ENCODE measurements at regions not wholly inside any gene's neighbourhood (a gene's known extent, or its start where the extent isn't known, plus 50 kb on each side); places are given as distances from the start of the nearest gene placed in this dataset.

DNA sequence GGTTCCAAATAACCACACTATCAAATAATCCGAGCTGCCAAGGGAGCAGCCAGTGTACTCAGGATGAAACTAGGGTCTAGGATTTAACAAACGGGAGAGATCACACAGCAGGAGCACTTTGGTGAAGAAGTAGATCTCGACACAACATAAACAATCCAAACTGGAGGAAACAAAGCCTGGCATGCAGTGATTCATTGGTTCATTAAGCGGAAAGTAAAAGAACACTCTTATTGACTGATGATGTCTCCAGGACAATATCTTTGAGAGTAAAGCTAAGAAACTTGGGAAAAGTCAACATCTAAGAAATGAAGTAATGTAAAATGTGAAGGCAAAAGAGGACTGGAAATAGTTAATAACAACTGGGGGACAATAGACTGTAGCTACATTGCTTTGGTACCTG lies 1478.3 kb upstream of the CDH9 start:
- H3K27me3 ChIP-seq (ENCODE audit: control insufficient read depth, low read length), result no peaks in the 10 kb centered on the region
- no peaks in the 10 kb centered on the region for H4K20me1 ChIP-seq (ENCODE audit: control insufficient read depth, insufficient read depth, low read depth, low read length)
- no peaks in the 10 kb centered on the region for H3K79me2 ChIP-seq (ENCODE audit: control insufficient read depth, low read length)
- no peak overlapping the region for H3K4me2 ChIP-seq (ENCODE audit: low read length)
- no peaks in the 10 kb centered on the region for H3K36me3 ChIP-seq (ENCODE audit: control insufficient read depth, low read length)
- H3K9me3 ChIP-seq (ENCODE audit: control insufficient read depth, insufficient read depth, low read length), result no peaks in the 10 kb centered on the region
- no peaks in the 10 kb centered on the region for H3K9me2 ChIP-seq (replicated peaks; ENCODE audit: control insufficient read depth, low read length)
- TF ChIP-seq EZH2phosphoT487 (IDR thresholded peaks at IDR 0.05; ENCODE audit: borderline replicate concordance, low read length) (no peak), CTCF (IDR thresholded peaks at IDR 0.05; ENCODE audit: low read depth, low read length, poor library complexity, severe bottlenecking) (no peak)
- no peaks in the 10 kb centered on the region for H3F3A ChIP-seq (ENCODE audit: control insufficient read depth, insufficient read depth)
- no peak overlapping the region for H3K27ac ChIP-seq (ENCODE audit: low read depth, low read length)
- H3K4me3 ChIP-seq (ENCODE audit: low read length), result no peak overlapping the region
- H3K4me1 ChIP-seq (ENCODE audit: control insufficient read depth, low read length), result no peaks in the 10 kb centered on the region

GRCh38 chr5:28512648-28513047 lies 1474.3 kb upstream of the CDH9 start:
- Histone ChIP-seq H3K4me3 (ENCODE audit: low read length) (no peak overlapping the region), H3K9me2 (replicated peaks; ENCODE audit: control insufficient read depth, low read length) (no peaks in the 10 kb centered on the region), H3K4me2 (ENCODE audit: low read length) (no peak overlapping the region), H3K4me1 (ENCODE audit: control insufficient read depth, low read length) (no peaks in the 10 kb centered on the region), H4K20me1 (ENCODE audit: control insufficient read depth, insufficient read depth, low read depth, low read length) (no peaks in the 10 kb centered on the region), H3K9me3 (ENCODE audit: control insufficient read depth, insufficient read depth, low read length) (no peaks in the 10 kb centered on the region), H3F3A (ENCODE audit: control insufficient read depth, insufficient read depth) (no peaks in the 10 kb centered on the region), H3K79me2 (ENCODE audit: control insufficient read depth, low read length) (no peaks in the 10 kb centered on the region), H3K27me3 (ENCODE audit: control insufficient read depth, low read length) (no peaks in the 10 kb centered on the region), H3K36me3 (ENCODE audit: control insufficient read depth, low read length) (no peaks in the 10 kb centered on the region), H3K27ac (ENCODE audit: low read depth, low read length) (no peak overlapping the region)
- no peak for TF ChIP-seq CTCF (IDR thresholded peaks at IDR 0.05; ENCODE audit: low read depth, low read length, poor library complexity, severe bottlenecking)
- TF ChIP-seq EZH2phosphoT487 (IDR thresholded peaks at IDR 0.05; ENCODE audit: borderline replicate concordance, low read length), result no peak

DNA sequence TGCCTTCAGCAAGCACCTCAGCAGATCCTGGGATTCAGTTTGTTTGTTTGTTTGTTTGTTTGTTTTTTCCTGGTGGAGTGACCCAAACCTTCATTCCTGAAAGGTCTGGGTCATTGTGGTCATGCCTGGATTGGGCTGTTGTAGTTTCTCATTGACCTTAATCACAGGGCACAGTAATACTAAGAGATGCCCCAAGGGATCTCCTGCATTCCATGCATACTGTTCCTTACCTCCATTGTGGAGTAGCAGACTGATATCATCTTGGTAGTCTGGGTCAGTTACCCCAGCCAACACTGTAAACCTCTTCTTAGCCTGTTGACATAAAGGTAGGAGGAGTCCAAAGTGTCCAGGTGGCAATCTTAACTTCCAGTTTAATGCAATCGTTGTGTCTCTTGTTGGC lies 1466.7 kb upstream of the CDH9 start:
- Histone ChIP-seq H3F3A (ENCODE audit: control insufficient read depth, insufficient read depth) (no peaks in the 10 kb centered on the region), H4K20me1 (ENCODE audit: control insufficient read depth, insufficient read depth, low read depth, low read length) (no peaks in the 10 kb centered on the region), H3K4me2 (ENCODE audit: low read length) (no peak overlapping the region), H3K79me2 (ENCODE audit: control insufficient read depth, low read length) (no peaks in the 10 kb centered on the region), H3K9me3 (ENCODE audit: control insufficient read depth, insufficient read depth, low read length) (no peaks in the 10 kb centered on the region), H3K27ac (ENCODE audit: low read depth, low read length) (no peak overlapping the region), H3K36me3 (ENCODE audit: control insufficient read depth, low read length) (no peaks in the 10 kb centered on the region), H3K4me3 (ENCODE audit: low read length) (no peak overlapping the region), H3K4me1 (ENCODE audit: control insufficient read depth, low read length) (no peaks in the 10 kb centered on the region), H3K9me2 (replicated peaks; ENCODE audit: control insufficient read depth, low read length) (no peaks in the 10 kb centered on the region), H3K27me3 (ENCODE audit: control insufficient read depth, low read length) (no peaks in the 10 kb centered on the region)
- TF ChIP-seq CTCF (IDR thresholded peaks at IDR 0.05; ENCODE audit: low read depth, low read length, poor library complexity, severe bottlenecking), result no peak
- no peak for TF ChIP-seq EZH2phosphoT487 (IDR thresholded peaks at IDR 0.05; ENCODE audit: borderline replicate concordance, low read length)

- Histone ChIP-seq H3K27ac (ENCODE audit: low read depth, low read length) (no peak overlapping the region), H3K4me1 (ENCODE audit: control insufficient read depth, low read length) (no peaks in the 10 kb centered on the region), H3K9me2 (replicated peaks; ENCODE audit: control insufficient read depth, low read length) (no peaks in the 10 kb centered on the region), H4K20me1 (ENCODE audit: control insufficient read depth, insufficient read depth, low read depth, low read length) (no peaks in the 10 kb centered on the region), H3K79me2 (ENCODE audit: control insufficient read depth, low read length) (no peaks in the 10 kb centered on the region), H3K27me3 (ENCODE audit: control insufficient read depth, low read length) (no peaks in the 10 kb centered on the region), H3K4me3 (ENCODE audit: low read length) (no peak overlapping the region), H3F3A (ENCODE audit: control insufficient read depth, insufficient read depth) (no peaks in the 10 kb centered on the region), H3K4me2 (ENCODE audit: low read length) (no peak overlapping the region), H3K36me3 (ENCODE audit: control insufficient read depth, low read length) (no peaks in the 10 kb centered on the region), H3K9me3 (ENCODE audit: control insufficient read depth, insufficient read depth, low read length) (no peaks in the 10 kb centered on the region)
- no peak for TF ChIP-seq EZH2phosphoT487 (IDR thresholded peaks at IDR 0.05; ENCODE audit: borderline replicate concordance, low read length)
- no peak for TF ChIP-seq CTCF (IDR thresholded peaks at IDR 0.05; ENCODE audit: low read depth, low read length, poor library complexity, severe bottlenecking)
Measured at GRCh38 chr5:28500511-28500910, 1462.1 kb upstream of the CDH9 start.
